Inferior parietal cortex (tissue), 1 donor: ENCODE measurements at regions not wholly inside any gene's neighbourhood (a gene's known extent, or its start where the extent isn't known, plus 50 kb on each side); places are given as distances from the start of the nearest gene placed in this dataset.
"Not testable (repeated sequence)": the region's sequence is repeated elsewhere in the genome, so short reads cannot be mapped to it uniquely, and the experiment has no call there.

ENCODE experiments used
- DNase-seq: peaks from one replicate; pipeline ENCODE4 v3.0.0-alpha.2; 2016; ENCODE audit errors: extremely low spot score

- peak; percentile 92 for DNase-seq
Observed at GRCh38 chr20:57103146-57103800, 163.2 kb downstream of the BMP7 start.

GRCh38 chr20:57104113-57104512 lies 162.3 kb downstream of the BMP7 start:
- no peak for DNase-seq

GRCh38 chr20:57104651-57105204 lies 161.7 kb downstream of the BMP7 start:
- DNase-seq = no peak

DNA sequence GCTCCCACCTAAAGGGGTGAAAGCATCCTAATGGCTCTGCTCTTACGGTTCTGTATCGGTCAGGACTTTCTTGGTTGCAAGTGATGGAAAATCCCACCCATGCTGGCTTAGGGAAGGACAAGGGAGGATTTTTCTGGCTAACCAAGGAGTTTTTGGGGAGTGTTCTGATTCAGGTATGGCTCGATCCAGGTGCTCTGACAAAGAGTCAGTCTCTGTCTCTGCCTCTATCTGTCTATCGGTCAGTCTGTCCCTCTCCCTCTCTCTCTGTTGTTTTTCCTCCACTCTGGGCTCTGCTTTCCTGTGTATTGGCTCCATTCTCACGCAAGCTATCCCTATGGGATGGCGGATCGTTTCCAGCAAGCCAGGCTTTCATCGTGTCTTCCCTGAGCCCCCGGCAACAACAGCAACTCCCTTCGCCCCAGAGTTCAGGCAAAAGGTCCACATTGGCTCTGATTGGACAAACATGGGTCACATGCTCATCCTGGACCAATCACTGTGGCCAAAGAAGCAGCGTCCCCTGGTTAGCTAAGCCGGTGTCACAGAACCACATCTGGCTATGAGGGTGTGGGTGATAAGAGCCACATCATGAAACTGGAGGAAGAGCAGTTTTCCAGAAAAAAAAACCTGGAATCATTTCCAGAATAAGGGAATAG lies 160.3 kb downstream of the BMP7 start:
- DNase-seq = no peak

- DNase-seq = no peak
Observed at GRCh38 chr20:57106692-57107091, 159.7 kb downstream of the BMP7 start.

DNA sequence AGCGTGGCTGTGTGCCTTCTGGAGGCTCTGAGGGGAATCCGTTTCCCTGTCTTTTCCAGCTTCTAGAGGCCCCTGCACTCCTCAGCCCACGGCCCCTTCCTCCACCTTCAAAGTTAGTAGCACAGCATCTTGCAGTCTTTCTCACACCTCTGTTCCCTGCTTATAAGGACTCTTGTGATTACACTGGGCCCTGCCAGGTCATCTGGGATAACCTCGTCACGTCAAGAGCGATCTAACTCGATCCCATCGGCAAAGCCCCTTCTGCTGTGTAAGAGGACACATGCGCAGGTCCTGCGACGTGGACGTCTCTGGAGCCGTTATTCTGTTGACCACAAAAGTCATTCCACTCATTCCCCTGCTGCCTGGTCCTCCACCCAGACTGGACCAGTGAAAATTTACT lies 159.2 kb downstream of the BMP7 start:
- DNase-seq = no peak

GRCh38 chr20:57108218-57108617 lies 158.2 kb downstream of the BMP7 start:
- DNase-seq = no peak

- DNase-seq = no peak
Observed at GRCh38 chr20:57108742-57109570, 157.5 kb downstream of the BMP7 start.

DNA sequence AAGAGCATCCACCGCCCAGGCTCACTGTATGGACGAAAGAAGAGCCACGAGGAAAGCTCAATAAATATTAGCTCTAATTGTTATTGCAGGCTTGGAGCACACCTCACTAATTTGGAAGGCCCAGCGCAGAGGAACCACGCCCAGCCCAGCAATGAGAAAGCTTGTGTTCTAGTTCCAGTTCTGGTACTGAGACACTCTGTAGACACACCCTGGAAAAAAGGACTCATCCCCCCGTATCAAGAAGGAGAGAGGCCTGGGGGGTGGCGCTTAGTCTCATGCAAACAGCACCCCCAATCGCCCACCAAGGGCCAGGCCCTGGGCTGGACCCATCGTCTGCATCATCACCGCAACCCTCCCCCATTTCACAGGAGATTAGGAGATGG lies 156.9 kb downstream of the BMP7 start:
- DNase-seq = no peak

DNA sequence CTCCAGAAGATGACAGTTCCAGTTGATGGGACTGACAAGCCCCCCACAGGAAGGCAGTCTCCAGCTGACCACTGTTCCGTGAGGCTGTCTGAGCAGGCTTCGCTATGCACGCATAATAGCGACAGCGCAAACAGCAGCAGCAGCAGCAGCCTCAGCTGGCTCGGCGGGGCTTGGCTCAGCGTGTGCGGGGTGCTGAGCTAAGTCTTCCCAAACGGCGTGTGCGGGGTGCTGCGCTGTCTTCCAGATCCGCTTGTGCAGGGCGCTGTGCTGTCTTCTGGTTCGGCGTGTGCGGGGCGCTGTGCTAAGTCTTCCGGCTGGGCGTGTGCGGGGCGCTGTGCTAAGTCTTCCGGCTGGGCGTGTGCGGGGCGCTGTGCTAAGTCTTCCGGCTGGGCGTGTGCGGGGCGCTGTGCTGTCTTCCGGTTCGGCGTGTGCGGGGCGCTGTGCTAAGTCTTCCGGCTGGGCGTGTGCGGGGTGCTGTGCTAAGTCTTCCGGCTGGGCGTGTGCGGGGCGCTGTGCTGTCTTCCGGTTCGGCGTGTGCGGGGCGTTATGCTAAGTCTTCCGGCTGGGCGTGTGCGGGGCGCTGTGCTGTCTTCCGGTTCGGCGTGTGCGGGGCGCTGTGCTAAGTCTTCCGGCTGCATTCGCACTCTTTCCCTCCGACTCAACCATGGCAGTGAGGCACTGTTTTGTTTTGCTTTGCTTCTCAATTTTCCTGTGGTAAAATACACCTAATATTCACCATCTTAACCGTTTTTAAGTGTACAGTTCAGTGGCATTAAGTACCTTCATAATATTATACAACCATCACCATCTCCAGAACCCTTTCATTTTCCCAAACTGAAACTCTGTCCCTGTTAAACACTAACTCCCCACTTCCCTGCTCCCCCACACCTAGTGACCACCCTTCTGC lies 156.1 kb downstream of the BMP7 start:
- not testable (repeated sequence) for DNase-seq

GRCh38 chr20:57111028-57111373 lies 155.4 kb downstream of the BMP7 start:
- no peak for DNase-seq

GRCh38 chr20:57112448-57112847 lies 154.0 kb downstream of the BMP7 start:
- no peak for DNase-seq

DNA sequence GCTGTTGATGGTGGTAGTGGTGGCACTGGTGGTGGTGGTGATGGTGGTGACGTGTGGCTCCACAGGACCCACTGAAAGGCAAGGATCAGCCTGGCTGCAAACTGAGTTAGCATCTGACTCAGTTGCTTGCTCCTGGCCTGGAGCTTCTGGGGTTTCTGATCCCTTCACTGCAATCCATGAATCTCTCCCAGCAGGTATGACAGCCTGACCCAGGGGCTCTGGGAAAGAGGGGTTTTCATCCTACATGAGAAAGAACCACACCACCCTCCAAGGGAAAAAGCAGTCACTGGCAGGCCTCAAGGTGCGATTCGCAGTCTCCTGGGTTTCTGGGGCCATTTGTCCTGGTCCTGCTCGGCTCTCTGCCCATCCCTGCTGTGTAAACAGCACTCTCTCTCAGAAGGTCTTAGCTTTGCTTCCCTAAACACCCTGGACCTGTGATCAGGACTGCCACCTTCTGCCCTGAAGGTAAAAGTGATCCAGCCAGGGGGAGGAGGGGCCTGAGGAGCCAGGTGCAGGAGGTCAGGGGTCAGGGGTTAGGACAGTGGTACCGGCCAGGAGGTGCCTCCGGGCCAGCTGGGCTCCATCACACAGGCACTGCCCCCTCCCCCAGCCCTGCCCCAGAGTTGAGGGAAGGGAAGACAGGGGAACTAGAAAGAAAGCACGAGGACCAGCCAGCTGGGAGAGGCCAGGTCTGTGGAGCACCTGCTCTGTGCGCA lies 152.0 kb downstream of the BMP7 start:
- DNase-seq = no peak

DNA sequence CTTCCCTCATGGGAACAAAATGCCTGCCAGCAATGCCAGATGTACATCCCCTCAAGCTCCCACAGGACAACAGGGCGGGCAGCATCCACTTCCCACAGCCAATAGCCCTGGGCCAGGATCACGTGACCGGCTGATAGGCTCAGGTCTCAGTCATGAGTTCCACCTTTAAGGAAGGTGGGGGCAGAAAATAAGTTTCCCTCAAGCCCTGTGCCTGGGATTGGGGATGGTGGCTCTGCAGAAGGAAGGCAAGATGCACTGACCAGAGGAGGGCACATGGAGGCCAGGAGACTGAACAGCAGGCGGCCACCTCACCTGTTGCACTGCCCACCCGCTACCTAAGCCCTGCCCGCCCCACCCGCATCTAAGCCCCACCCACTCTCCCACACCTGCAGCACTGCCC lies 149.1 kb downstream of the BMP7 start:
- no peak for DNase-seq

DNA sequence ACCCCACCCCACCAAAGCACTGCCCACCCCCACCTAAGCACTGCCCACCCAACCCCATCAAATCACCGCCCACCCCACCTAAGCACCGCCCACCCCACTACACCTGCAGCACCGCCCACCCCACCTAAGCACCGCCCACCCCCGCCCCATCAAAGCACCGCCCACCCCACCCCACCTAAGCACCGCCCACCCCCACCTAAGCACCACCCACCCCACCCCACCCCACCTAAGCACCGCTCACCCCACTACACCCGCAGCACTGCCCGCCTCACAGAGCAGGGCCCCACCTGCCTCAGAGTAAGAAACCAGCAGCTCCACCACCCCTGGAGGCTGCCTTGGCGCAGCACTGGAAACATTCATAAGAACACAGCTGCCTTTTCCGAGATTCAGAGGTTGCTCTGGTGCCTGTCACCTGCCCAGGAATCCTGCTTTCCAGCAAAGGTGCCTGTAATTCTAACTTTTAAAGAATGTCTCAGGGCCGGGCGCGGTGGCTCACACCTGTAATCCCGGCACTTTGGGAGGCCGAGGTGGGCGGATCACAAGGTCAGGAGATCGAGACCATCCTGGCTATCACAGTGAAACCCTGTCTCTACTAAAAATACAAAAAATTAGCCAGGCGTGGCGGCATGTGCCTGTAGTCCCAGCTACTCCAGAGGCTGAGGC lies 148.2 kb downstream of the BMP7 start:
- DNase-seq = no peak
